ENCODE measurements at regions not wholly inside any gene's neighbourhood (a gene's known extent, or its start where the extent isn't known, plus 50 kb on each side); places are given as distances from the start of the nearest gene placed in this dataset.

GRCh38 chr3:40624189-40624769 lies 99.5 kb downstream of the ZNF621 start:
- Histone ChIP-seq H3K36me3 (ENCODE audit: control insufficient read depth in 4 of 4, insufficient read depth in 4 of 4, low read length in 4 of 4) (no peaks in the 10 kb centered on the region), H3K9ac (ENCODE audit: insufficient read depth in 1 of 2, low read length in 2 of 2) (no peak overlapping the region), H3K4me3 (no peak overlapping the region), H3K27ac (ENCODE audit: low read depth in 1 of 2, low read length in 1 of 2) (no peak overlapping the region), H3K9me3 (ENCODE audit: control insufficient read depth in 4 of 4, insufficient read depth in 3 of 4, low read length in 3 of 4) (peaks cover 0 to 20% (median 8%) of the 10 kb centered on the region in 4 donors), H3K27me3 (ENCODE audit: control insufficient read depth in 3 of 3, insufficient read depth in 3 of 3, low read length in 2 of 3) (no peaks in the 10 kb centered on the region), H3K4me1 (ENCODE audit: control insufficient read depth in 5 of 5, insufficient read depth in 5 of 5, low read length in 5 of 5) (no peaks in the 10 kb centered on the region)
- TF ChIP-seq CTCF (IDR thresholded peaks at IDR 0.05; ENCODE audit: control extremely low read depth, extremely low read depth), result no peak
- WGBS, 2 donors, result 92% methylated on average over 2 of the region's 2 CpGs
- DNase-seq, result no peak
- ATAC-seq (ENCODE audit: insufficient read depth, low FRiP score), result no peak

GRCh38 chr3:40627095-40627494 lies 102.3 kb downstream of the ZNF621 start:
- TF ChIP-seq CTCF (IDR thresholded peaks at IDR 0.05; ENCODE audit: control extremely low read depth, extremely low read depth), result no peak
- H3K9me3 ChIP-seq (ENCODE audit: control insufficient read depth in 4 of 4, insufficient read depth in 3 of 4, low read length in 3 of 4), result peaks cover 0 to 20% (median 11%) of the 10 kb centered on the region in 4 donors
- no peak for DNase-seq
- H3K4me1 ChIP-seq (ENCODE audit: control insufficient read depth in 5 of 5, insufficient read depth in 5 of 5, low read length in 5 of 5), result no peaks in the 10 kb centered on the region
- no peak overlapping the region for H3K4me3 ChIP-seq
- H3K27me3 ChIP-seq (ENCODE audit: control insufficient read depth in 3 of 3, insufficient read depth in 3 of 3, low read length in 2 of 3), result no peaks in the 10 kb centered on the region
- no peak overlapping the region for H3K27ac ChIP-seq (ENCODE audit: low read depth in 1 of 2, low read length in 1 of 2)
- H3K9ac ChIP-seq (ENCODE audit: insufficient read depth in 1 of 2, low read length in 2 of 2), result no peak overlapping the region
- 77 to 90% methylated on average over 1 of the region's 1 CpG for WGBS, 2 donors
- no peaks in the 10 kb centered on the region for H3K36me3 ChIP-seq (ENCODE audit: control insufficient read depth in 4 of 4, insufficient read depth in 4 of 4, low read length in 4 of 4)
- no peak for ATAC-seq (ENCODE audit: insufficient read depth, low FRiP score)

- Histone ChIP-seq H3K4me3 (no peak overlapping the region), H3K9ac (ENCODE audit: insufficient read depth in 1 of 2, low read length in 2 of 2) (no peak overlapping the region), H3K27ac (ENCODE audit: low read depth in 1 of 2, low read length in 1 of 2) (no peak overlapping the region), H3K36me3 (ENCODE audit: control insufficient read depth in 4 of 4, insufficient read depth in 4 of 4, low read length in 4 of 4) (no peaks in the 10 kb centered on the region), H3K4me1 (ENCODE audit: control insufficient read depth in 5 of 5, insufficient read depth in 5 of 5, low read length in 5 of 5) (no peaks in the 10 kb centered on the region), H3K27me3 (ENCODE audit: control insufficient read depth in 3 of 3, insufficient read depth in 3 of 3, low read length in 2 of 3) (no peaks in the 10 kb centered on the region), H3K9me3 (ENCODE audit: control insufficient read depth in 4 of 4, insufficient read depth in 3 of 4, low read length in 3 of 4) (peaks cover 0 to 15% (median 10%) of the 10 kb centered on the region in 4 donors)
- DNase-seq, result no peak
- TF ChIP-seq CTCF (IDR thresholded peaks at IDR 0.05; ENCODE audit: control extremely low read depth, extremely low read depth), result no peak
- no peak for ATAC-seq (ENCODE audit: insufficient read depth, low FRiP score)
- 85 to 90% methylated on average over 3 of the region's 3 CpGs for WGBS, 2 donors
These were observed 104.2 kb downstream of the ZNF621 start for GRCh38 chr3:40628984-40629383.

Data from lung (tissue), 11 donors.